ENCODE measurements at regions not wholly inside any gene's neighbourhood (a gene's known extent, or its start where the extent isn't known, plus 50 kb on each side); places are given as distances from the start of the nearest gene placed in this dataset.
"Not testable (repeated sequence)": the region's sequence is repeated elsewhere in the genome, so short reads cannot be mapped to it uniquely, and the experiment has no call there.

- no peak for DNase-seq
Observed at GRCh38 chr1:55800503-55800902, 585.3 kb upstream of the USP24 start.

- no peak for DNase-seq
Observed at GRCh38 chr1:55793856-55794255, 578.7 kb upstream of the USP24 start.

GRCh38 chr1:55792870-55793269 is 577.7 kb upstream of the USP24 start:
- DNase-seq, result no peak

GRCh38 chr1:55789466-55789865 is 574.3 kb upstream of the USP24 start:
- no peak for DNase-seq

GRCh38 chr1:55786396-55786795 is 571.2 kb upstream of the USP24 start:
- DNase-seq, result no peak

- not testable (repeated sequence) for DNase-seq
Observed at GRCh38 chr1:55784941-55785450, 569.8 kb upstream of the USP24 start.

GRCh38 chr1:55781944-55782482 is 566.8 kb upstream of the USP24 start:
- DNase-seq, result no peak

- DNase-seq, result no peak
Observed at GRCh38 chr1:55781003-55781402, 565.8 kb upstream of the USP24 start.

- no peak for DNase-seq
Observed at GRCh38 chr1:55777545-55777944, 562.4 kb upstream of the USP24 start.

GRCh38 chr1:55775007-55775406 is 559.8 kb upstream of the USP24 start:
- DNase-seq, result no peak

- no peak for DNase-seq
Observed at GRCh38 chr1:55774446-55774845, 559.3 kb upstream of the USP24 start.

- no peak for DNase-seq
Observed at GRCh38 chr1:55773211-55773940, 558.2 kb upstream of the USP24 start.

GRCh38 chr1:55768327-55768952 is 553.3 kb upstream of the USP24 start:
- DNase-seq, result no peak

- DNase-seq, result no peak
Observed at GRCh38 chr1:55767171-55767570, 552.0 kb upstream of the USP24 start.

GRCh38 chr1:55765505-55765904 is 550.3 kb upstream of the USP24 start:
- not testable (repeated sequence) for DNase-seq

- no peak for DNase-seq
Observed at GRCh38 chr1:55751776-55752175, 536.6 kb upstream of the USP24 start.

- no peak for DNase-seq
Observed at GRCh38 chr1:55750628-55750995, 535.4 kb upstream of the USP24 start.

GRCh38 chr1:55749975-55750627 is 534.9 kb upstream of the USP24 start:
- DNase-seq, result no peak

- DNase-seq, result no peak
Observed at GRCh38 chr1:55747408-55747841, 532.3 kb upstream of the USP24 start.

- no peak for DNase-seq
Observed at GRCh38 chr1:55746710-55747109, 531.5 kb upstream of the USP24 start.

- DNase-seq, result no peak
Observed at GRCh38 chr1:55741516-55741915, 526.4 kb upstream of the USP24 start.

GRCh38 chr1:55735106-55735505 is 519.9 kb upstream of the USP24 start:
- DNase-seq, result no peak

GRCh38 chr1:55726994-55727393 is 511.8 kb upstream of the USP24 start:
- no peak for DNase-seq

GRCh38 chr1:55725378-55725777 is 510.2 kb upstream of the USP24 start:
- no peak for DNase-seq

Data from NCI-H2081 (cell line).